Upper lobe of left lung (tissue), 6 donors: ENCODE measurements at regions not wholly inside any gene's neighbourhood (a gene's known extent, or its start where the extent isn't known, plus 50 kb on each side); places are given as distances from the start of the nearest gene placed in this dataset.
"Not testable (repeated sequence)": the region's sequence is repeated elsewhere in the genome, so short reads cannot be mapped to it uniquely, and the experiment has no call there.

Experiments used
- ATAC-seq, 2 donors: fragments of 200-7000 bp; cut with Tn5 transposase; one replicate each; pipeline ENCODE4 v1.9.1; 2022; ENCODE audit warnings: mild to moderate bottlenecking in 2 of 2, moderate library complexity in 2 of 2; ENCODE audit not compliant: low FRiP score in 2 of 2
- DNase-seq, 2 donors: peaks; one replicate each; pipeline ENCODE4 v3.0.0-alpha.2; 2019 to 2020
- H3K27ac ChIP-seq, 4 donors: fragments of 200-600 bp; sonication (generic); one replicate each; pipeline ENCODE4 v1.5.1; 2016 to 2019
- H3K27me3 ChIP-seq, 4 donors: fragments of 200-600 bp; sonication (generic); one replicate each; pipeline ENCODE4 v1.5.1; 2017 to 2019
- H3K36me3 ChIP-seq, 4 donors: fragments of 200-600 bp; sonication (generic); one replicate each; pipeline ENCODE4 v1.5.1; 2016 to 2019
- H3K4me1 ChIP-seq, 4 donors: fragments of 200-600 bp; sonication (generic); one replicate each; pipeline ENCODE4 v1.5.1; 2018 to 2019
- H3K4me3 ChIP-seq, 4 donors: fragments of 200-600 bp; sonication (generic); one replicate each; pipeline ENCODE4 v1.5.1; 2017 to 2019; ENCODE audit warnings: mild to moderate bottlenecking in 2 of 4, moderate library complexity in 1 of 4
- H3K9me3 ChIP-seq, 4 donors: fragments of 200-600 bp; sonication (generic); one replicate each; pipeline ENCODE4 v1.5.1; 2018 to 2019
- EP300 ChIP-seq, 4 donors: sonication (generic); formaldehyde crosslinking; IDR thresholded peaks; one replicate each; pipeline ENCODE4 v1.5.1; 2017; ENCODE audit warnings: antibody characterized with exemption in 4 of 4, control low read depth in 2 of 4
- POLR2A ChIP-seq, 4 donors: fragments of 450-650 bp; IDR thresholded peaks; one replicate each; pipeline ENCODE4 v1.5.1; 2016 to 2017; ENCODE audit warnings: antibody characterized with exemption in 4 of 4, mild to moderate bottlenecking in 2 of 4
- POLR2AphosphoS5 ChIP-seq, 2 donors: sonication (generic); formaldehyde crosslinking; IDR thresholded peaks; one replicate each; pipeline ENCODE4 v1.5.1; 2017; ENCODE audit warnings: antibody characterized with exemption in 2 of 2
- WGBS, 2 donors: methylation state at CpG; one replicate each; pipeline ENCODE4 v1.1.5; 2017 to 2018; 5-methylcytosine and 5-hydroxymethylcytosine counted together
- TF ChIP-seq, protein P1 (sequence below), 6 experiments: fragments of 450-650 bp in 4 of 6; fragments of 200-600 bp in 2 of 6; sonication (generic) in 2 of 6; IDR thresholded peaks; one replicate each; pipeline ENCODE4 v1.5.1; 2016 to 2019; ENCODE audit warnings: antibody characterized with exemption in 6 of 6
- donor health status: DM: no; HTN: no; CAD: no; lungs with moderate emphysema.
- donor health status: DM: no; HTN: yes; CAD: no; lungs with severe emphysema.

DNA sequence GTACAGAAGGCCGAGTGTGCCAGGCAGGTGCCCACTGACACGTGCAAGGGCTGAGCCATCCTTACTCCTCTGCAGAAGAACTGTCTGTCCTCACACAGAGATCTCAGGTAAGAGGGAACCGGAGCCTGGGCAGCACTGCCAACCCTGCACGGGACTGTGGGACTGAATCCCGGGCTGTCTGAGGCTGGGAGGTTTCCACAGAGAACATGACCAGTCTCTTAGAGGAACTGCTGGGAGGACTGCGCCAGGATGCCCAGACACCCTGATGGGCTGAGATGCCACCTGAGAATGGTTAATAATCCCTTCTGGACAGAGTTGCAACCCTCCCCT lies 302.9 kb upstream of the SFSWAP start:
- TF ChIP-seq EP300 (IDR thresholded peaks at IDR 0.05) (no peak), POLR2A (IDR thresholded peaks at IDR 0.05) (no peak), POLR2AphosphoS5 (IDR thresholded peaks at IDR 0.05) (no peak)
- TF ChIP-seq, protein P1, sequence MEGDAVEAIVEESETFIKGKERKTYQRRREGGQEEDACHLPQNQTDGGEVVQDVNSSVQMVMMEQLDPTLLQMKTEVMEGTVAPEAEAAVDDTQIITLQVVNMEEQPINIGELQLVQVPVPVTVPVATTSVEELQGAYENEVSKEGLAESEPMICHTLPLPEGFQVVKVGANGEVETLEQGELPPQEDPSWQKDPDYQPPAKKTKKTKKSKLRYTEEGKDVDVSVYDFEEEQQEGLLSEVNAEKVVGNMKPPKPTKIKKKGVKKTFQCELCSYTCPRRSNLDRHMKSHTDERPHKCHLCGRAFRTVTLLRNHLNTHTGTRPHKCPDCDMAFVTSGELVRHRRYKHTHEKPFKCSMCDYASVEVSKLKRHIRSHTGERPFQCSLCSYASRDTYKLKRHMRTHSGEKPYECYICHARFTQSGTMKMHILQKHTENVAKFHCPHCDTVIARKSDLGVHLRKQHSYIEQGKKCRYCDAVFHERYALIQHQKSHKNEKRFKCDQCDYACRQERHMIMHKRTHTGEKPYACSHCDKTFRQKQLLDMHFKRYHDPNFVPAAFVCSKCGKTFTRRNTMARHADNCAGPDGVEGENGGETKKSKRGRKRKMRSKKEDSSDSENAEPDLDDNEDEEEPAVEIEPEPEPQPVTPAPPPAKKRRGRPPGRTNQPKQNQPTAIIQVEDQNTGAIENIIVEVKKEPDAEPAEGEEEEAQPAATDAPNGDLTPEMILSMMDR (IDR thresholded peaks at IDR 0.05): no peak
- H3K36me3 ChIP-seq: no peaks in the 10 kb centered on the region
- no peaks in the 10 kb centered on the region for H3K4me1 ChIP-seq
- H3K27me3 ChIP-seq: no peaks in the 10 kb centered on the region
- 86 to 88% methylated on average over 6 of the region's 6 CpGs for WGBS, 2 donors
- ATAC-seq: no peak
- H3K4me3 ChIP-seq: no peak overlapping the region
- no peaks in the 10 kb centered on the region for H3K9me3 ChIP-seq
- DNase-seq: no peak
- H3K27ac ChIP-seq: no peak overlapping the region

DNA sequence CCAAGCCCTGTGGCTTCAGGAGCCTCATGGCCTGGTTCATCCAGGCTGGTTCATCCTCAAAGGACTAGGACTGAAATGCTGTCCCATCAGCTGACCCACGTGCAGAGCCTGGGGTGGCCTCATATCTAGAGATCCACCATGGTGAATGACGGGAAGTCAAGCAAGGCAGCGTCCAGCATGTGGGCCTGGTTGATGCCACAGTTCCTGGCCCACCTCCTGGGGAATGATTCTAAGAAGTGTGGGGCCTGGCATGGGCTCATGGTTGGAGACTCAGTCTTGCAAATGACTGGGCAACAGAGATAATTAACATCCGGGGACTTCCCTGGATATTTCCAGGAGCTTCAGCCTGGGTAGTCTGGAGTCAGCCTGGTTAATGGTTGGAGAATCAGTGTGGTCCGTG lies 302.4 kb upstream of the SFSWAP start:
- TF ChIP-seq EP300 (IDR thresholded peaks at IDR 0.05) (no peak), POLR2A (IDR thresholded peaks at IDR 0.05) (no peak), POLR2AphosphoS5 (IDR thresholded peaks at IDR 0.05) (no peak)
- TF ChIP-seq, protein P1 (IDR thresholded peaks at IDR 0.05): no peak
- no peak for DNase-seq
- Histone ChIP-seq H3K4me3 (no peak overlapping the region), H3K4me1 (no peaks in the 10 kb centered on the region), H3K9me3 (no peaks in the 10 kb centered on the region), H3K36me3 (no peaks in the 10 kb centered on the region), H3K27ac (no peak overlapping the region), H3K27me3 (no peaks in the 10 kb centered on the region)
- no peak for ATAC-seq
- WGBS, 2 donors: 68 to 75% methylated on average over 4 to 5 of the region's 5 CpGs

DNA sequence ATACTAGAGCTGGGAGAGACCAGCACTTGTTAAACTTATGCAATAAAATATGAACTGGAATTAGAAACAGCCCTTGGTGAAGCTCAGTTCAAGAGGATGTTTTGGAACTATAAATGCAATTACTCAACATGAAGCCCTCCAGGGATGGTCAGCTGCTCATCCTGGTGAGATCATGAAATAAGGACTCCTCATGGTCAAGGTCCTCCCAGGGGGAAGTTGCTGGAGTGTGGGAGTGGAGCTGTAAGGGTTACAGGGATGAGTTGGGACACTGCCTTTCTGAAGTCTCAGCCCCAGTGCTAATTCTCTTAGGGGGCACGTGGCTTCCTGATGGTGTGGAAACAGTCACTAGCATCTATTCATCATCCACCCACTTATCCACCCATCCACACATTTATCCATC lies 301.7 kb upstream of the SFSWAP start:
- ATAC-seq (no peak), DNase-seq (no peak)
- no peaks in the 10 kb centered on the region for H3K36me3 ChIP-seq
- no peak overlapping the region for H3K27ac ChIP-seq
- H3K4me1 ChIP-seq: no peaks in the 10 kb centered on the region
- H3K4me3 ChIP-seq: no peak overlapping the region
- WGBS, 2 donors: 47 to 81% methylated on average over 1 of the region's 1 CpG
- H3K27me3 ChIP-seq: no peaks in the 10 kb centered on the region
- no peaks in the 10 kb centered on the region for H3K9me3 ChIP-seq
- no peak for TF ChIP-seq POLR2A (IDR thresholded peaks at IDR 0.05)
- TF ChIP-seq, protein P1 (IDR thresholded peaks at IDR 0.05): no peak
- no peak for TF ChIP-seq EP300 (IDR thresholded peaks at IDR 0.05)

DNA sequence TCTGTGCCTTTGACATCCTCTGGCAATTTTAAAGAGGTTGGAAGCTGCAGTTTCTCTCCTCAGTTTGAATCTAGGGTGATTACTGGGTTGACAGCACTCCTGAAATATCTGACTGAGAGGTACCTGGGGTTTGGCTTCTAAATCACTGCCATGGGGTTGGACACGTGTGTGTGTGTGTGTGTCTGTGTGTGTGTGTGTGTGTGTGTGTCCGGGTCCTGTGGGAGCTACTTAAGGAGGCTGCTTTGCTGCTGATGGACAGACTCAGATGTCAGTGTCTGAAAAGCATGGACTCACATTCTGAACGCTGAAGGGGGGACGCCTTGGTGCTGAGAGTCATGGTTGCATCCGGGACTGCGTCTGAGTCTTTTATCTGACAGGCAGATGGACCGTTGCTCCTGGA lies 299.1 kb upstream of the SFSWAP start:
- not testable (repeated sequence) for H3K27ac ChIP-seq, DNase-seq, H3K9me3 ChIP-seq, H3K4me1 ChIP-seq, H3K4me3 ChIP-seq, H3K36me3 ChIP-seq, ATAC-seq, H3K27me3 ChIP-seq
- 48 to 80% methylated on average over 2 to 7 of the region's 7 CpGs for WGBS, 2 donors

DNA sequence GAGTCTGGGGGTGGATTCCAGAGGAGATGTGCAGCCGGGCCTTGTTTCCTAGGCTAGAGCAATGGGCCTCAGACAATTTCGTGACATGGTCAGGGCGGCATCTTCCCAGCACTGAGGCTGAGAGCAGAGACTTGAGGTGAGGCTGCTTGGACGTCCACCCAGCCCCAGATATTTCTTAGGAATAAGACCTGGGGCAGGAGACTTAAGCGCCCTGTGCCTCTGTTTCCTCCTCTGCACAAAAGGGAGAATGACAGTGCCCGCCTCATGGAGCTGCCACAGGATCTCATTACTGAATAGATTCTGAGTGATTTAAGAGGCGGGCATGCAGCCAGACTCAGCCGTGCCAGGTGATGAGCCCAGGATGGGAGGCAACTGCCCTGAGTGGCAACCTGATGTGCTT lies 297.9 kb upstream of the SFSWAP start:
- TF ChIP-seq POLR2AphosphoS5 (IDR thresholded peaks at IDR 0.05): no peak
- no peak for TF ChIP-seq EP300 (IDR thresholded peaks at IDR 0.05)
- no peak for TF ChIP-seq POLR2A (IDR thresholded peaks at IDR 0.05)
- TF ChIP-seq, protein P1 (IDR thresholded peaks at IDR 0.05): no peak
- no peaks in the 10 kb centered on the region for H3K9me3 ChIP-seq
- H3K4me3 ChIP-seq: no peak overlapping the region
- WGBS, 2 donors: 68 to 78% methylated on average over 7 to 8 of the region's 8 CpGs
- H3K27ac ChIP-seq: no peak overlapping the region
- no peaks in the 10 kb centered on the region for H3K4me1 ChIP-seq
- no peaks in the 10 kb centered on the region for H3K36me3 ChIP-seq
- ATAC-seq: no peak
- no peak for DNase-seq
- H3K27me3 ChIP-seq: no peaks in the 10 kb centered on the region
